ENCODE measurements at regions not wholly inside any gene's neighbourhood (a gene's known extent, or its start where the extent isn't known, plus 50 kb on each side); places are given as distances from the start of the nearest gene placed in this dataset.

DNA sequence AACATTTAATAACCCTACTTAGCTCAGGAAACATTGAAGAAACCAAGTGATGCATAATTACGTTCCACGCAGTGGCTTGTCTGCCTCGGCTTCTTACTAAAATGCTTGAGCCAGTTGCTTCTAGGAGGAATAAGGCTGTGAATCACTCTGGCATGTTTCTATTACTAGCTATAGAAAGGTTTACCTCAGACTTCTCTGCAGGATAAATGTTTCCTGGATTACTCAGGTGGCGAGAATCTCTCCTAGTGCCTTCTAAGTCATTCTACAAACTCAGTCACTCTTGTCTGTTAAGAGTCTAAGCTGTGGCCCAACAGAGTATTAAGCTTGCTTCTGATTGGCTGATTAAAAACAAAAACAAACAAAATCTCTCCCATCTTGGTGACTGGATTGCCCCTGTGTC, 92.0 kb upstream of the RALGPS2 start:
- TF ChIP-seq RAD21 (IDR thresholded peaks at IDR 0.05; ENCODE audit: low read depth) (no peak), EP300 (IDR thresholded peaks at IDR 0.05; ENCODE audit: borderline replicate concordance) (no peak), CREB1 (IDR thresholded peaks at IDR 0.05; ENCODE audit: low read depth) (no peak), YY1 (IDR thresholded peaks at IDR 0.05; ENCODE audit: low read depth) (no peak)

Data from Ishikawa (cell line).